Brain microvascular endothelial cell (primary cell): ENCODE measurements at regions not wholly inside any gene's neighbourhood (a gene's known extent, or its start where the extent isn't known, plus 50 kb on each side); places are given as distances from the start of the nearest gene placed in this dataset.

Experiments used
- DNase-seq: peaks from one replicate; pipeline ENCODE4 v3.0.0-alpha.2; 2020
- H3K27ac ChIP-seq: fragments of 250-450 bp; sonication (Bioruptor Pico); 2 replicates; pipeline ENCODE4 v1.5.1; 2020; ENCODE audit warnings: mild to moderate bottlenecking, moderate library complexity
- H3K27me3 ChIP-seq: fragments of 250-450 bp; sonication (Bioruptor Pico); replicated peaks from 2 replicates; pipeline ENCODE4 v1.5.1; 2020; ENCODE audit warnings: mild to moderate bottlenecking
- H3K36me3 ChIP-seq: fragments of 250-450 bp; sonication (Bioruptor Pico); replicated peaks from 2 replicates; pipeline ENCODE4 v1.5.1; 2020; ENCODE audit warnings: mild to moderate bottlenecking
- H3K4me3 ChIP-seq: 2 replicates; pipeline ENCODE4 v1.5.1; 2011; ENCODE audit warnings: low read depth, mild to moderate bottlenecking, control low read depth, low read length, moderate library complexity
- in situ Hi-C: cut with HindIII; loops from 2 replicates; pipeline ENCODE4 v1.10.0; 2017; ENCODE audit warnings: low sequenced_read_pairs, low pct_ligation_motif_present
- TF ChIP-seq, protein P1 (sequence below): IDR thresholded peaks from 2 replicates; pipeline ENCODE4 v1.5.1; 2011; ENCODE audit warnings: low read depth, mild to moderate bottlenecking, moderate library complexity, low read length, control low read depth, inconsistent platforms; ENCODE audit errors: missing control alignments

- H3K4me3 ChIP-seq: no peak overlapping the region
- no peak overlapping the region for H3K27ac ChIP-seq
- in situ Hi-C loops: no loop called here
- TF ChIP-seq, protein P1, sequence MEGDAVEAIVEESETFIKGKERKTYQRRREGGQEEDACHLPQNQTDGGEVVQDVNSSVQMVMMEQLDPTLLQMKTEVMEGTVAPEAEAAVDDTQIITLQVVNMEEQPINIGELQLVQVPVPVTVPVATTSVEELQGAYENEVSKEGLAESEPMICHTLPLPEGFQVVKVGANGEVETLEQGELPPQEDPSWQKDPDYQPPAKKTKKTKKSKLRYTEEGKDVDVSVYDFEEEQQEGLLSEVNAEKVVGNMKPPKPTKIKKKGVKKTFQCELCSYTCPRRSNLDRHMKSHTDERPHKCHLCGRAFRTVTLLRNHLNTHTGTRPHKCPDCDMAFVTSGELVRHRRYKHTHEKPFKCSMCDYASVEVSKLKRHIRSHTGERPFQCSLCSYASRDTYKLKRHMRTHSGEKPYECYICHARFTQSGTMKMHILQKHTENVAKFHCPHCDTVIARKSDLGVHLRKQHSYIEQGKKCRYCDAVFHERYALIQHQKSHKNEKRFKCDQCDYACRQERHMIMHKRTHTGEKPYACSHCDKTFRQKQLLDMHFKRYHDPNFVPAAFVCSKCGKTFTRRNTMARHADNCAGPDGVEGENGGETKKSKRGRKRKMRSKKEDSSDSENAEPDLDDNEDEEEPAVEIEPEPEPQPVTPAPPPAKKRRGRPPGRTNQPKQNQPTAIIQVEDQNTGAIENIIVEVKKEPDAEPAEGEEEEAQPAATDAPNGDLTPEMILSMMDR: no peak
- H3K27me3 ChIP-seq: no peaks in the 10 kb centered on the region
- DNase-seq: no peak
- no peaks in the 10 kb centered on the region for H3K36me3 ChIP-seq
These were observed 94.4 kb upstream of the ADRA2C start for GRCh38 chr4:3671571-3672464.

DNA sequence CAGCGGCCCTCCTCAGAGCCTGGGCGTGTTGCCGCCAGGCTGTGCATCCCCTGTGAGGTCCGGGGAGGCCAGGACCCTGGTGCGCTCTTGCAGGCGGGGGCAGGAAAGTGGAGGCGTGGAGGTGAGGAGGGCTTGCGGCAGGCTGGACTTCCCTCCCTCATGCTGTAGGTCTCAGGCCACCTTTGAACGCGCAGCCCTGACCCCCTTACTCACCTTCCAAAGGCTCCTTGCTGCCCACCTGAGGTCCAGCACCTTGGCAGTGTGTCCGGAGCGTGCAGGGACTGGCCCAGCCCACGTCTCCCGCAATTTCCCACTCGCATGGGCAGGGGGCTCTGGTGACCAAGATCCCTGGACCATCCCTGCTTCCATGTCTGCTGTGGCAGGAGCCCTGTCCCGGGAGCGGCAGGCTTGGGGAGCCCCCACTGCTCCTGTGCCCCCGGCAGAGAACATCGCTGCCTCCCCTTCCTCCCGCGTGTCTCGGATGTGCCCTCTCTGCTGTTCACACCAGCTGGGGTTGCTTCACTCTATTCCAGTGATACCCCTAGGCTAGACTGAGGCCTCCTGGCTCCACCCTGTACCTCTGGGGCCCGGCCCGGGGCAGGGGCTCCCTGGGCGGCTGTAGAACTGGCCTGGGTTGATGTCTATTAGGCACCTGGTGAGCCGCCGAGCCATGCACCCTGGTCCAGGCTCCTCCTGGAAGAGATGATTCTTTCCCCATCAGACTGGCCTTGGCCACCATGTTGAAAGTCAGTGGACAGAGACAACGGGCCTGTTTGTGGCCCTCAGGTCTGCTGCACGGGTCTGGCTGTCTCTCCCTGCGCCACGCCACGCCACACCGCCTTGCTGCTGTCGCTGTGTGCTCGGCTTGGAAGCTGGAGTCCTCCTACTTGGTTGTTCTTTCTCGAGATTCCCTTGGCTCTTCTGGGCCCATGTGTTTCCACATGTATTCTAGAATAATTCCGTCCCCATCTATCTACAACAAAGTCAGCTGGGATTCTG, 95.4 kb upstream of the ADRA2C start:
- in situ Hi-C loops: no loop called here
- H3K27ac ChIP-seq: no peak overlapping the region
- no peaks in the 10 kb centered on the region for H3K36me3 ChIP-seq
- DNase-seq: no peak
- no peak overlapping the region for H3K4me3 ChIP-seq
- no peaks in the 10 kb centered on the region for H3K27me3 ChIP-seq
- TF ChIP-seq, protein P1: no peak

DNA sequence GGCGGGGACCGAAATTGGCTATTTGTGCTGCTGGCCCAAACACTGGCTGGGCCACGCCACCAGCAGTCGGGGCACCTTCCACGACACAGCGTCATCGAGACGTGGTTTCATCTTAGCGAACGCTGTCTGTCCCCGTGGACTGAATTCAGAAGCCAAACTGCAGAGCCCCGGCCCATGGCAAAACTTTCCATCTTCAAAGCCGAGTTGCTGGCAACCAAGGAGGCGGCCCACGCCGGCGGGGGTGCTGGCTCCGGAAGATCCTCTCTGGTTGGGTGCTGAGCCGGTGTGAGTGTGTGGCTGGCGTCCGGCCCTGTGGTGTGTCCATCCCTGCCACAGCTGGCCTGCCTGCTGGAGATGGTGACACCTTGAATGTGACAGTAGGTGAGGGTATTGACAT, 96.6 kb upstream of the ADRA2C start:
- TF ChIP-seq, protein P1: no peak
- H3K36me3 ChIP-seq: no peaks in the 10 kb centered on the region
- H3K27ac ChIP-seq: no peak overlapping the region
- in situ Hi-C loops: no loop called here
- no peaks in the 10 kb centered on the region for H3K27me3 ChIP-seq
- no peak overlapping the region for H3K4me3 ChIP-seq
- DNase-seq: no peak

GRCh38 chr4:3668825-3669552, 97.2 kb upstream of the ADRA2C start:
- Histone ChIP-seq H3K27me3 (no peaks in the 10 kb centered on the region), H3K4me3 (no peak overlapping the region), H3K36me3 (no peaks in the 10 kb centered on the region), H3K27ac (no peak overlapping the region)
- in situ Hi-C loops: no loop called here
- no peak for DNase-seq
- TF ChIP-seq, protein P1: no peak

- DNase-seq: no peak
- no peaks in the 10 kb centered on the region for H3K36me3 ChIP-seq
- TF ChIP-seq, protein P1: no peak
- H3K27me3 ChIP-seq: peaks cover under 1% of the 10 kb centered on the region
- no peak overlapping the region for H3K27ac ChIP-seq
- in situ Hi-C loops: no loop called here
- H3K4me3 ChIP-seq: no peak overlapping the region
These were observed 98.9 kb upstream of the ADRA2C start for GRCh38 chr4:3667258-3667657.
